WTC11 (cell line): ENCODE measurements at regions not wholly inside any gene's neighbourhood (a gene's known extent, or its start where the extent isn't known, plus 50 kb on each side); places are given as distances from the start of the nearest gene placed in this dataset.

Experiments used
- ATAC-seq: fragments of 200-7000 bp; cut with Tn5 transposase; 2 replicates; pipeline ENCODE4 v1.10.0; 2021; ENCODE audit warnings: mild to moderate bottlenecking, moderate library complexity
- CTCF ChIA-PET: fragments of 300-600 bp; sonication (Branson Sonifier 250); formaldehyde crosslinking; loops from one replicate; lab custom pipeline; 2021; ENCODE audit warnings: antibody characterized with exemption; lab: Charles Lee
- POLR2A ChIA-PET: fragments of 350-600 bp; sonication (Branson Sonifier 250); formaldehyde crosslinking; loops from one replicate; lab custom pipeline; 2021; ENCODE audit warnings: antibody characterized with exemption; lab: Charles Lee
- DNase-seq: peaks from one replicate; pipeline ENCODE4 v3.0.0; 2021; ENCODE audit warnings: low spot score
- H3K27ac Mint-ChIP-seq: 2 replicates; pipeline ENCODE4 v1.8.0; 2021; ENCODE audit warnings: mixed read lengths
- H3K27me3 Mint-ChIP-seq: 2 replicates; pipeline ENCODE4 v1.8.0; 2021; ENCODE audit warnings: low read depth, mild to moderate bottlenecking, moderate library complexity, mixed read lengths
- H3K36me3 Mint-ChIP-seq: 2 replicates; pipeline ENCODE4 v1.8.0; 2021; ENCODE audit warnings: mixed read lengths
- H3K4me1 Mint-ChIP-seq: 2 replicates; pipeline ENCODE4 v1.8.0; 2022; ENCODE audit warnings: mixed read lengths
- H3K4me3 Mint-ChIP-seq: 2 replicates; pipeline ENCODE4 v1.8.0; 2021; ENCODE audit warnings: mild to moderate bottlenecking, moderate library complexity, mixed read lengths
- H3K9me3 Mint-ChIP-seq: 2 replicates; pipeline ENCODE4 v1.8.0; 2021; ENCODE audit warnings: mixed read lengths
- ATF1 ChIP-seq: sonication (generic); formaldehyde crosslinking; IDR thresholded peaks from 2 replicates; pipeline ENCODE4 v1.8.1; 2023; ENCODE audit warnings: mild to moderate bottlenecking, moderate library complexity, missing genetic modification reagents
- CREB1 ChIP-seq: sonication (generic); formaldehyde crosslinking; IDR thresholded peaks from 2 replicates; pipeline ENCODE4 v1.8.0; 2023; ENCODE audit warnings: mild to moderate bottlenecking, missing genetic modification reagents
- FOXJ3 ChIP-seq: sonication (generic); formaldehyde crosslinking; IDR thresholded peaks from 2 replicates; pipeline ENCODE4 v1.9.0; 2021; ENCODE audit warnings: missing genetic modification reagents, mild to moderate bottlenecking, borderline replicate concordance
- GABPB1 ChIP-seq: sonication (generic); formaldehyde crosslinking; IDR thresholded peaks from 2 replicates; pipeline ENCODE4 v1.8.1; 2023; ENCODE audit warnings: mild to moderate bottlenecking, missing genetic modification reagents
- GTF2I ChIP-seq: fragments of 250-450 bp; sonication (Bioruptor Pico); conservative IDR thresholded peaks from 2 replicates; pipeline ENCODE4 v1.4.0; 2021; ENCODE audit warnings: mild to moderate bottlenecking
- JUN ChIP-seq: sonication (generic); formaldehyde crosslinking; IDR thresholded peaks from 2 replicates; pipeline ENCODE4 v1.8.0; 2023; ENCODE audit warnings: mild to moderate bottlenecking, missing genetic modification reagents
- MYBL2 ChIP-seq: sonication (generic); formaldehyde crosslinking; IDR thresholded peaks from 2 replicates; pipeline ENCODE4 v1.8.1; 2023; ENCODE audit warnings: mild to moderate bottlenecking, moderate library complexity, missing genetic modification reagents
- NFE2L1 ChIP-seq: sonication (generic); formaldehyde crosslinking; IDR thresholded peaks from 2 replicates; pipeline ENCODE4 v1.8.1; 2023; ENCODE audit warnings: missing genetic modification reagents
- TCF7 ChIP-seq: sonication (generic); formaldehyde crosslinking; IDR thresholded peaks from 2 replicates; pipeline ENCODE4 v1.8.0; 2022; ENCODE audit warnings: mild to moderate bottlenecking, low read depth, missing genetic modification reagents, moderate library complexity
- TF ChIP-seq, protein P1 (sequence below): fragments of 250-450 bp; sonication (Bioruptor Pico); IDR thresholded peaks from 2 replicates; pipeline ENCODE4 v1.9.0; 2021; ENCODE audit warnings: mild to moderate bottlenecking, borderline replicate concordance
- TF ChIP-seq, protein P2 (sequence below): sonication (generic); formaldehyde crosslinking; IDR thresholded peaks from 2 replicates; pipeline ENCODE4 v1.8.1; 2023; ENCODE audit warnings: mild to moderate bottlenecking, missing genetic modification reagents, borderline replicate concordance
- TF ChIP-seq, protein P3 (sequence below): sonication (generic); formaldehyde crosslinking; IDR thresholded peaks from 2 replicates; pipeline ENCODE4 v1.8.1; 2022; ENCODE audit warnings: mild to moderate bottlenecking, moderate library complexity, missing genetic modification reagents
- TF ChIP-seq, protein P4 (sequence below): fragments of 250-450 bp; sonication (Bioruptor Pico); IDR thresholded peaks from 2 replicates; pipeline ENCODE4 v2.1.2; 2022; ENCODE audit warnings: mild to moderate bottlenecking, moderate library complexity
- TF ChIP-seq, protein P5 (sequence below): sonication (generic); formaldehyde crosslinking; IDR thresholded peaks from 2 replicates; pipeline ENCODE4 v1.8.1; 2022; ENCODE audit warnings: low read depth, mild to moderate bottlenecking, moderate library complexity, missing genetic modification reagents, borderline replicate concordance

DNA sequence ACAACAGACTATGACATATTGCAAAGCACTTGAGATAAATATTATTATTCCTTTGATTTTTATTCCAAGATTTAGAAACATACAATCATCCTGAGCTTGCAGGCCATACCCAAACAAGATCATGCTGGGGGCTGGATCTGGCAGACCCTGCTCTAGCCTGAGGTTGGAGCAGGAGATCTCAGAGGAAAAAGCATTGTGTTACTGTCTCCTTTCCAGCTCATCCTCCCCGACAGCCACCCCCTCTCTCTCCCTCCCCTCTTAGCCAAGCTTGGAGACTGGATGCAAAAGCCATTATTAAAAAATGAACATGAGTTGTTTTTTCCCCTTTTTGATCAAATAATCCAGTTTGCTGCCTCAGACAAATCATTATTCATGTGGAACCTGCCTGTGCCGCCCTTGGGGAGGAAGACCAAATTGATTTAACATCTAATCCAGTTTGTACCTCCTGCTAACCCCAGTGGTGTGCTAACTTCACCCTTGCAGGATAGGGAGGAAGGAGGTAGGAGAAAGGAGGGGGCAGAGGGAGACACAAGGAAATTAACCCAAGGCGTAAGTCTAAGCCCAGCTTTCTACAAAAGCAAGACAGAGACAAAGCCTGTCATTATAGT lies 565.8 kb upstream of the TBX3 start (continued):
- TF ChIP-seq MYBL2 (CRISPR knock-in tag) = no peak
- TF ChIP-seq, protein P1, sequence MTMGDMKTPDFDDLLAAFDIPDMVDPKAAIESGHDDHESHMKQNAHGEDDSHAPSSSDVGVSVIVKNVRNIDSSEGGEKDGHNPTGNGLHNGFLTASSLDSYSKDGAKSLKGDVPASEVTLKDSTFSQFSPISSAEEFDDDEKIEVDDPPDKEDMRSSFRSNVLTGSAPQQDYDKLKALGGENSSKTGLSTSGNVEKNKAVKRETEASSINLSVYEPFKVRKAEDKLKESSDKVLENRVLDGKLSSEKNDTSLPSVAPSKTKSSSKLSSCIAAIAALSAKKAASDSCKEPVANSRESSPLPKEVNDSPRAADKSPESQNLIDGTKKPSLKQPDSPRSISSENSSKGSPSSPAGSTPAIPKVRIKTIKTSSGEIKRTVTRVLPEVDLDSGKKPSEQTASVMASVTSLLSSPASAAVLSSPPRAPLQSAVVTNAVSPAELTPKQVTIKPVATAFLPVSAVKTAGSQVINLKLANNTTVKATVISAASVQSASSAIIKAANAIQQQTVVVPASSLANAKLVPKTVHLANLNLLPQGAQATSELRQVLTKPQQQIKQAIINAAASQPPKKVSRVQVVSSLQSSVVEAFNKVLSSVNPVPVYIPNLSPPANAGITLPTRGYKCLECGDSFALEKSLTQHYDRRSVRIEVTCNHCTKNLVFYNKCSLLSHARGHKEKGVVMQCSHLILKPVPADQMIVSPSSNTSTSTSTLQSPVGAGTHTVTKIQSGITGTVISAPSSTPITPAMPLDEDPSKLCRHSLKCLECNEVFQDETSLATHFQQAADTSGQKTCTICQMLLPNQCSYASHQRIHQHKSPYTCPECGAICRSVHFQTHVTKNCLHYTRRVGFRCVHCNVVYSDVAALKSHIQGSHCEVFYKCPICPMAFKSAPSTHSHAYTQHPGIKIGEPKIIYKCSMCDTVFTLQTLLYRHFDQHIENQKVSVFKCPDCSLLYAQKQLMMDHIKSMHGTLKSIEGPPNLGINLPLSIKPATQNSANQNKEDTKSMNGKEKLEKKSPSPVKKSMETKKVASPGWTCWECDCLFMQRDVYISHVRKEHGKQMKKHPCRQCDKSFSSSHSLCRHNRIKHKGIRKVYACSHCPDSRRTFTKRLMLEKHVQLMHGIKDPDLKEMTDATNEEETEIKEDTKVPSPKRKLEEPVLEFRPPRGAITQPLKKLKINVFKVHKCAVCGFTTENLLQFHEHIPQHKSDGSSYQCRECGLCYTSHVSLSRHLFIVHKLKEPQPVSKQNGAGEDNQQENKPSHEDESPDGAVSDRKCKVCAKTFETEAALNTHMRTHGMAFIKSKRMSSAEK (CRISPR knock-in tag) = no peak
- TF ChIP-seq GTF2I (CRISPR knock-in tag) = no peak
- TF ChIP-seq, protein P2, sequence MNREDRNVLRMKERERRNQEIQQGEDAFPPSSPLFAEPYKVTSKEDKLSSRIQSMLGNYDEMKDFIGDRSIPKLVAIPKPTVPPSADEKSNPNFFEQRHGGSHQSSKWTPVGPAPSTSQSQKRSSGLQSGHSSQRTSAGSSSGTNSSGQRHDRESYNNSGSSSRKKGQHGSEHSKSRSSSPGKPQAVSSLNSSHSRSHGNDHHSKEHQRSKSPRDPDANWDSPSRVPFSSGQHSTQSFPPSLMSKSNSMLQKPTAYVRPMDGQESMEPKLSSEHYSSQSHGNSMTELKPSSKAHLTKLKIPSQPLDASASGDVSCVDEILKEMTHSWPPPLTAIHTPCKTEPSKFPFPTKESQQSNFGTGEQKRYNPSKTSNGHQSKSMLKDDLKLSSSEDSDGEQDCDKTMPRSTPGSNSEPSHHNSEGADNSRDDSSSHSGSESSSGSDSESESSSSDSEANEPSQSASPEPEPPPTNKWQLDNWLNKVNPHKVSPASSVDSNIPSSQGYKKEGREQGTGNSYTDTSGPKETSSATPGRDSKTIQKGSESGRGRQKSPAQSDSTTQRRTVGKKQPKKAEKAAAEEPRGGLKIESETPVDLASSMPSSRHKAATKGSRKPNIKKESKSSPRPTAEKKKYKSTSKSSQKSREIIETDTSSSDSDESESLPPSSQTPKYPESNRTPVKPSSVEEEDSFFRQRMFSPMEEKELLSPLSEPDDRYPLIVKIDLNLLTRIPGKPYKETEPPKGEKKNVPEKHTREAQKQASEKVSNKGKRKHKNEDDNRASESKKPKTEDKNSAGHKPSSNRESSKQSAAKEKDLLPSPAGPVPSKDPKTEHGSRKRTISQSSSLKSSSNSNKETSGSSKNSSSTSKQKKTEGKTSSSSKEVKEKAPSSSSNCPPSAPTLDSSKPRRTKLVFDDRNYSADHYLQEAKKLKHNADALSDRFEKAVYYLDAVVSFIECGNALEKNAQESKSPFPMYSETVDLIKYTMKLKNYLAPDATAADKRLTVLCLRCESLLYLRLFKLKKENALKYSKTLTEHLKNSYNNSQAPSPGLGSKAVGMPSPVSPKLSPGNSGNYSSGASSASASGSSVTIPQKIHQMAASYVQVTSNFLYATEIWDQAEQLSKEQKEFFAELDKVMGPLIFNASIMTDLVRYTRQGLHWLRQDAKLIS = no peak
- no peak for TF ChIP-seq NFE2L1 (CRISPR knock-in tag)
- TF ChIP-seq TCF7 (CRISPR knock-in tag) = no peak

DNA sequence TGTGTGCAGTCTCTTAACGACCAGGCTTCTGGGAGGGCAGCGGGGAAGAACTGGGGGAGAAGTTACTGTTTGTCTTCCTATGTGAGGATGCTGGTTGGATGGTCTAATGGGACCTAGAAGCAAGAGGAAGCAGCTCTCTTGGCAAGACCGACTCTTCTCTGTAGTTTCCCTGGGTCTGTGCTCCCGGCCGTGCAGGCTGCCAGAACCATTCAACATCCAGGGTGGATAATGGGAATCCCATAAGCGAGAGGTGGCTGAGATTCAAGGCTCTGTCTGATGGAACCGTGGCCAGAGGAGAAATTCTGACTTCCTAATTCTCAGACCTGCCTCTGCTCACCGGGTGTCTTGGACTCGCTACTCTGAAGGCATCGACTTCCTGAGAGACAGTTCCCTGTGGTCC lies 561.0 kb upstream of the TBX3 start:
- TF ChIP-seq, protein P3, sequence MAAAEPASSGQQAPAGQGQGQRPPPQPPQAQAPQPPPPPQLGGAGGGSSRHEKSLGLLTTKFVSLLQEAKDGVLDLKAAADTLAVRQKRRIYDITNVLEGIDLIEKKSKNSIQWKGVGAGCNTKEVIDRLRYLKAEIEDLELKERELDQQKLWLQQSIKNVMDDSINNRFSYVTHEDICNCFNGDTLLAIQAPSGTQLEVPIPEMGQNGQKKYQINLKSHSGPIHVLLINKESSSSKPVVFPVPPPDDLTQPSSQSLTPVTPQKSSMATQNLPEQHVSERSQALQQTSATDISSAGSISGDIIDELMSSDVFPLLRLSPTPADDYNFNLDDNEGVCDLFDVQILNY (CRISPR knock-in tag) = no peak
- TF ChIP-seq CREB1 (no peak), GABPB1 (no peak), ATF1 (CRISPR knock-in tag) (no peak), FOXJ3 (CRISPR knock-in tag) (no peak), JUN (CRISPR knock-in tag) (no peak)
- TF ChIP-seq, protein P1 (CRISPR knock-in tag) = no peak
- TF ChIP-seq, protein P4, sequence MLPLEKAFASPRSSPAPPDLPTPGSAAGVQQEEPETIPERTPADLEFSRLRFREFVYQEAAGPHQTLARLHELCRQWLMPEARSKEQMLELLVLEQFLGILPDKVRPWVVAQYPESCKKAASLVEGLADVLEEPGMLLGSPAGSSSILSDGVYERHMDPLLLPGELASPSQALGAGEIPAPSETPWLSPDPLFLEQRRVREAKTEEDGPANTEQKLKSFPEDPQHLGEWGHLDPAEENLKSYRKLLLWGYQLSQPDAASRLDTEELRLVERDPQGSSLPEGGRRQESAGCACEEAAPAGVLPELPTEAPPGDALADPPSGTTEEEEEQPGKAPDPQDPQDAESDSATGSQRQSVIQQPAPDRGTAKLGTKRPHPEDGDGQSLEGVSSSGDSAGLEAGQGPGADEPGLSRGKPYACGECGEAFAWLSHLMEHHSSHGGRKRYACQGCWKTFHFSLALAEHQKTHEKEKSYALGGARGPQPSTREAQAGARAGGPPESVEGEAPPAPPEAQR = no peak
- TF ChIP-seq, protein P5, sequence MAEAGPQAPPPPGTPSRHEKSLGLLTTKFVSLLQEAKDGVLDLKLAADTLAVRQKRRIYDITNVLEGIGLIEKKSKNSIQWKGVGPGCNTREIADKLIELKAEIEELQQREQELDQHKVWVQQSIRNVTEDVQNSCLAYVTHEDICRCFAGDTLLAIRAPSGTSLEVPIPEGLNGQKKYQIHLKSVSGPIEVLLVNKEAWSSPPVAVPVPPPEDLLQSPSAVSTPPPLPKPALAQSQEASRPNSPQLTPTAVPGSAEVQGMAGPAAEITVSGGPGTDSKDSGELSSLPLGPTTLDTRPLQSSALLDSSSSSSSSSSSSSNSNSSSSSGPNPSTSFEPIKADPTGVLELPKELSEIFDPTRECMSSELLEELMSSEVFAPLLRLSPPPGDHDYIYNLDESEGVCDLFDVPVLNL = no peak
- TF ChIP-seq, all 79 proteins: peak for 0
- ATAC-seq = no peak
- peaks cover 4% of the 10 kb centered on the region; the same call in 1 of the 2 replicates for H3K27me3 Mint-ChIP-seq

More for the DNA sequence above, 561.0 kb upstream of the TBX3 start:
- no peak for DNase-seq
- H3K4me3 Mint-ChIP-seq = no peak overlapping the region
- H3K36me3 Mint-ChIP-seq = peaks cover 4% of the 10 kb centered on the region; the same call in 1 of the 2 replicates
- ChIA-PET POLR2A (no interaction called here), CTCF (no interaction called here)
- H3K27ac Mint-ChIP-seq = no peak overlapping the region
- peaks cover 5% of the 10 kb centered on the region; the same call in 1 of the 2 replicates for H3K4me1 Mint-ChIP-seq
- peaks cover 8% of the 10 kb centered on the region for H3K9me3 Mint-ChIP-seq
